Stimulated activated CD4-positive, alpha-beta T cell treated with anti-CD3 and anti-CD28 coated beads, Interleukin-4, amount 100 ng/mL, for 1 hour (primary cell): ENCODE measurements at regions not wholly inside any gene's neighbourhood (a gene's known extent, or its start where the extent isn't known, plus 50 kb on each side); places are given as distances from the start of the nearest gene placed in this dataset.
"Not testable (repeated sequence)": the region's sequence is repeated elsewhere in the genome, so short reads cannot be mapped to it uniquely, and the experiment has no call there.

ENCODE experiments used
- DNase-seq: peaks from one replicate; pipeline ENCODE4 v3.0.0-alpha.2; 2020

GRCh38 chr4:158051401-158052235 lies 121.2 kb downstream of the GASK1B start:
- no peak for DNase-seq

GRCh38 chr4:158050942-158051341 lies 121.9 kb downstream of the GASK1B start:
- DNase-seq, result no peak

- no peak for DNase-seq
These were observed 126.5 kb downstream of the GASK1B start for GRCh38 chr4:158046345-158046744.

GRCh38 chr4:158043971-158044618 lies 128.7 kb downstream of the GASK1B start:
- no peak for DNase-seq

GRCh38 chr4:158042591-158043030 lies 130.2 kb downstream of the GASK1B start:
- DNase-seq, result no peak

GRCh38 chr4:158038718-158039117 lies 134.1 kb downstream of the GASK1B start:
- DNase-seq, result no peak

GRCh38 chr4:158036998-158037397 lies 135.8 kb downstream of the GASK1B start:
- no peak for DNase-seq

GRCh38 chr4:158035662-158036195 lies 137.1 kb downstream of the GASK1B start:
- no peak for DNase-seq

- DNase-seq, result no peak
These were observed 139.3 kb downstream of the GASK1B start for GRCh38 chr4:158033416-158034120.

GRCh38 chr4:158032733-158033415 lies 140.0 kb downstream of the GASK1B start:
- no peak for DNase-seq

GRCh38 chr4:158028381-158028780 lies 144.4 kb downstream of the GASK1B start:
- not testable (repeated sequence) for DNase-seq

GRCh38 chr4:158025131-158025530 lies 147.7 kb downstream of the GASK1B start:
- no peak for DNase-seq

GRCh38 chr4:158020734-158021346 lies 152.0 kb downstream of the GASK1B start:
- DNase-seq, result no peak

GRCh38 chr4:158020176-158020575 lies 152.6 kb downstream of the GASK1B start:
- no peak for DNase-seq

- no peak for DNase-seq
These were observed 154.0 kb downstream of the GASK1B start for GRCh38 chr4:158018831-158019230.

- no peak for DNase-seq
These were observed 154.5 kb downstream of the GASK1B start for GRCh38 chr4:158018221-158018830.

GRCh38 chr4:158016511-158016910 lies 156.3 kb downstream of the GASK1B start:
- no peak for DNase-seq

GRCh38 chr4:158015241-158015640 lies 157.6 kb downstream of the GASK1B start:
- no peak for DNase-seq

- DNase-seq, result no peak
These were observed 159.0 kb downstream of the GASK1B start for GRCh38 chr4:158013858-158014257.

GRCh38 chr4:158010361-158010760 lies 162.5 kb downstream of the GASK1B start:
- DNase-seq, result no peak

- DNase-seq, result no peak
These were observed 164.1 kb downstream of the GASK1B start for GRCh38 chr4:158008551-158009218.
